ENCODE measurements at regions not wholly inside any gene's neighbourhood (a gene's known extent, or its start where the extent isn't known, plus 50 kb on each side); places are given as distances from the start of the nearest gene placed in this dataset.
"Not testable (repeated sequence)": the region's sequence is repeated elsewhere in the genome, so short reads cannot be mapped to it uniquely, and the experiment has no call there.

DNA sequence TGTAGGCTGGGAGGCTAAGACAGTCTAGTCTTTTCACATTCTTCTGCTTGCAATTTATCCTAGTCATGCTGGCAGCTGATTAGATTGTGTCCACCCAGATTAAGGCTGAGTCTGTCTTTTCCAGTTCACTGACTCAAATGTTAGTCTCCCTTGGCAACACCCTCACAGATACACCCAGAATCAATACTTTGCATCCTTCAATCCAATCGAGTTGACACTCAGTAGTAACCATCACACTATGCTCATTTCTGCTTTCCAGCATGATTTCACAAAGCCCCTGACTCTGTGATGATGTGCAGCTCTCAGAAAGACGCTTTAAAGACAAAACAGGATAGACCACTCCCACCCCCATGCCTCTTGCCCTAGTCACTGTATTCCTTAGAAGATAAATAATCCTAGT, 693.0 kb downstream of the HTR1B start:
- DNase-seq (ENCODE audit: low read depth), result no peak
- TF ChIP-seq, protein P1, sequence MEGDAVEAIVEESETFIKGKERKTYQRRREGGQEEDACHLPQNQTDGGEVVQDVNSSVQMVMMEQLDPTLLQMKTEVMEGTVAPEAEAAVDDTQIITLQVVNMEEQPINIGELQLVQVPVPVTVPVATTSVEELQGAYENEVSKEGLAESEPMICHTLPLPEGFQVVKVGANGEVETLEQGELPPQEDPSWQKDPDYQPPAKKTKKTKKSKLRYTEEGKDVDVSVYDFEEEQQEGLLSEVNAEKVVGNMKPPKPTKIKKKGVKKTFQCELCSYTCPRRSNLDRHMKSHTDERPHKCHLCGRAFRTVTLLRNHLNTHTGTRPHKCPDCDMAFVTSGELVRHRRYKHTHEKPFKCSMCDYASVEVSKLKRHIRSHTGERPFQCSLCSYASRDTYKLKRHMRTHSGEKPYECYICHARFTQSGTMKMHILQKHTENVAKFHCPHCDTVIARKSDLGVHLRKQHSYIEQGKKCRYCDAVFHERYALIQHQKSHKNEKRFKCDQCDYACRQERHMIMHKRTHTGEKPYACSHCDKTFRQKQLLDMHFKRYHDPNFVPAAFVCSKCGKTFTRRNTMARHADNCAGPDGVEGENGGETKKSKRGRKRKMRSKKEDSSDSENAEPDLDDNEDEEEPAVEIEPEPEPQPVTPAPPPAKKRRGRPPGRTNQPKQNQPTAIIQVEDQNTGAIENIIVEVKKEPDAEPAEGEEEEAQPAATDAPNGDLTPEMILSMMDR (IDR thresholded peaks at IDR 0.05; ENCODE audit: insufficient read depth, low read depth, low read length, missing control alignments), result no peak
- no peak overlapping the region for H3K4me3 ChIP-seq (ENCODE audit: low read length)

DNA sequence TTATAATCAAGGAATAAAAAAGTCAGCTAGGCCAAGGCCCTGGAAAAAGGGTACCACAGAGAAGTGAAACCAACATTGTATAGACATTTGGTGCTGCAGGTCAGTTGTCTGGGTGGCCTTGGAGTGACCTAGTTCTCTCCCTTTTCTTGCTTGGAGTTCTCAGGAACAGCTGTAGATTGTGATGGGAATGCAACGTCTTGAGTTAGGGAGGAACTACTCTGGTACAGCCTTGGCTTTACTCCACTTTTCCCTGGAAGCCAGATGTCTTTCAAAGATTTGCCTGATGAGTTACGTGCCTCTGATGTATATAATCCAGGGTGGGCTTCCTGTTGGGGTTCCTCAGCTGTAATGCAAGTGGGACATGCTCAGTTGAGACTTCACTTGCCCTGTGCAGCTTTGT, 694.7 kb downstream of the HTR1B start:
- TF ChIP-seq, protein P1 (IDR thresholded peaks at IDR 0.05; ENCODE audit: insufficient read depth, low read depth, low read length, missing control alignments), result no peak
- no peak for DNase-seq (ENCODE audit: low read depth)
- no peak overlapping the region for H3K4me3 ChIP-seq (ENCODE audit: low read length)

DNA sequence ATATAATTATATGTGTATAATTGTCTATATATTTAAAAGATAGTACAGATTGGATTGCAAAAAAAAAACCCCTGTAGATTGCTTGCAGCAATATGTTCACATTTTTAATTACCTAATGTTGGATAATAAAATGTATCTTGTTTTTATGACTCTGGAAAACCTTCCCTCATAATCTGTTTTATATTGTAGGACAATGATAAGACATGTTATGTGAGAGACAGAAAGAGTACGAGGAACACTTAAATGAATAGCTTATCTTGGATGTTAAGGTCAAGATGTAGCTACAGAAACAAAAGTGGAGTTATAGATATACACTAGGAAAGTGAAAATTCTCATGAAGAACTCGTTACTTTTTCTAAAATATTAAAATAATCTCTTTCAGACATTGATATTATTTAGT, 691.6 kb upstream of the IMPG1 start:
- TF ChIP-seq, protein P1 (IDR thresholded peaks at IDR 0.05; ENCODE audit: insufficient read depth, low read depth, low read length, missing control alignments), result no peak
- H3K4me3 ChIP-seq (ENCODE audit: low read length), result no peak overlapping the region
- no peak for DNase-seq (ENCODE audit: low read depth)

DNA sequence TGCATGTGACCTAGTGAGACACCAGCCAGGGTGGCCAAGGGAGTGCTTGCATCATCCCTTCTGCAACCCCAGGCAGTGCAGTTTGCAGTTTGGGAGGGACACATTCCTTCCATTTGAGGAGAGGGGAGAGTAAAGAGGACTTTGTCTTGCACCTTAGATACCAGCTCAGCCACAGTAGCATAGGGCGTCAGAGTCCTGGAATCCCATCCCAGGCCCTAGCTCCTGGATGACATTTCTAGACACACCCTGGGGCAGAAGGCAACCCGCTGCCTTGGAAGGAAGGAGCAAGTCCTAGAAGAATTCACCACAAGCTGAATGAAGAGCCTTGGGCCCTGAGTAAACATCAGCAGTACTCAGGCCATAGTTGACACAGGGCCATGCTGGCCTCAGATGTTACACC, 680.4 kb upstream of the IMPG1 start:
- DNase-seq (ENCODE audit: low read depth), result no peak
- TF ChIP-seq, protein P1 (IDR thresholded peaks at IDR 0.05; ENCODE audit: insufficient read depth, low read depth, low read length, missing control alignments), result no peak
- no peak overlapping the region for H3K4me3 ChIP-seq (ENCODE audit: low read length)

DNA sequence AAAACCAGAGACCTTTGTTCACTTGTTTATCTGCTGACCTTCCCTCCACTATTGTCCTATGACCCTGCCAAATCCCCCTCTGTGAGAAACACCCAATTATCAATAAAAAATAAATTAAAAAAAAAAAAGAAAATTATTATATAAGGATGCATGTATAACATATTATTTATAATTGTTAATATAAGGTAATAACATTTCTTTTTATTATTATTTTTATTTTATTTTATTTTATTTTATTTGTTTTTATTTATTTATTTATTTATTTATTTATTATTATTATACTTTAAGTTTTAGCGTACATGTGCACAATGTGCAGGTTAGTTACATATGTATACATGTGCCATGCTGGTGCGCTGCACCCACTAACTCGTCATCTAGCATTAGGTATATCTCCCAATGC, 672.9 kb upstream of the IMPG1 start:
- H3K4me3 ChIP-seq (ENCODE audit: low read length); DNase-seq (ENCODE audit: low read depth): not testable (repeated sequence)

DNA sequence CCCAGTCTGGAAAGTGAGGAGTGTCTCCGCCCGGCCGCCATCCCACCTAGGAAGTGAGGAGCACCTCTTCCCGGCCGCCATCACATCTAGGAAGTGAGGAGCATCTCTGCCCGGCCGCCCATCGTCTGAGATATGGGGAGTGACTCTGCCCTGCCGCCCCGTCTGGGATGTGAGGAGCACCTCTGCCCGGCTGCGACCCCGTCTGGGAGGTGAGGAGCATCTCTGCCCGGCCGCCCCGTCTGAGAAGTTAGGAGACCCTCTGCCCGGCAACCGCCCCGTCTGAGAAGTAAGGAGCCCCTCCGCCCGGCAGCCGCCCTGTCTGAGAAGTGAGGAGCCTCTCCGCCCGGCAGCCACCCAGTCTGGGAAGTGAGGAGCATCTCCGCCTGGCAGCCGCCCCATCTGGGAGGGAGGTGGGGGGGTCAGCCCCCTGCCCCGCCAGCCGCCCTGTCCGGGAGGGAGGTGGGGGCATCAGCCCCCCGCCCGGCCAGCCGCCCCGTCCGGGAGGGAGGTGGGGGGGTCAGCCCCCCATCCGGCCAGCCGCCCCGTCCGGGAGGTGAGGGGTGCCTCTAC, 671.8 kb upstream of the IMPG1 start:
- not testable (repeated sequence) for H3K4me3 ChIP-seq (ENCODE audit: low read length); DNase-seq (ENCODE audit: low read depth)

DNA sequence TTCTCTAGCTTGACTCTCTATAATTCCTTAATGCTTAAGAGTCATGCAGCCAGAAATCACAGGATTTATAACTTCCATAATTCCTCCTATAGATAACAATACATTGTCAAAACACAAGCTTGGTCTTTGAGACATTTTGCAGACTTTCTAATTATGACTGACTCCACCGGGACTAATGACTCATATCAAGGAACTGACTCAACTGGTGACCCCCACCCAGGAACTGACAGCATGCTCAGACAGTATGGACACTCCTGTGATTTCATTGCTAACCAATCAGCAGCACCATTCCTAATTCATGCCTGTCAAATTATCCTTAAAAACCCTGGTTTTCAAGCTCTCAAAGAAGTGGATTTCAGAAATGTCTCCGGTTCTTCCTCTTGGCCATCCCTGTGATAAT, 670.5 kb upstream of the IMPG1 start:
- no peak overlapping the region for H3K4me3 ChIP-seq (ENCODE audit: low read length)
- peak; percentile 34 for DNase-seq (ENCODE audit: low read depth)
- TF ChIP-seq, protein P1 (IDR thresholded peaks at IDR 0.05; ENCODE audit: insufficient read depth, low read depth, low read length, missing control alignments), result no peak

DNA sequence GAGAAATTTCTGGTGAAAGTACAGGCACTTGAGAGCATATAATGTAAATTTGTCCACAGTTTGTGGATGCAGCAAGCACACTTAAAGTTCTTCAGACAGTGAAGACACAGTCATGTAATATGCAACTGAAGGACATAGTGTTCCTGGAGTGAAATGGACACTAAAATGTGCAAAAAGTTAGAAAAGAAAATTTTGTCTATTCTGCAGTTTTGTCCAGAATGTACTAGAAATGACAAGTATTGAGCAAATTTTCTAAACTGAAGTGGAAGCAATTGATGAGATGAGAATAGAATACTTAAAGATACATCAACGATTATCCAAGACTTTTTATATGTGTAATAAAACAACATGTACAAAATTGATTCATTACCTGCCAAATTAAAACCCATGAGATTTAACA, 647.0 kb upstream of the IMPG1 start:
- no peak for DNase-seq (ENCODE audit: low read depth)
- no peak overlapping the region for H3K4me3 ChIP-seq (ENCODE audit: low read length)
- TF ChIP-seq, protein P1 (IDR thresholded peaks at IDR 0.05; ENCODE audit: insufficient read depth, low read depth, low read length, missing control alignments), result no peak

Measured in epithelial cell of esophagus (primary cell).